GM12864 (cell line): ENCODE measurements at regions not wholly inside any gene's neighbourhood (a gene's known extent, or its start where the extent isn't known, plus 50 kb on each side); places are given as distances from the start of the nearest gene placed in this dataset.

ENCODE experiments used
- DNase-seq: peaks from one replicate; pipeline ENCODE4 v3.0.0-alpha.2; 2011; ENCODE audit warnings: low read depth
- H3K4me3 ChIP-seq: 2 replicates; pipeline ENCODE4 v1.5.1; 2011; ENCODE audit warnings: mild to moderate bottlenecking, low read depth, low read length, control low read depth
- TF ChIP-seq, protein P1 (sequence below): IDR thresholded peaks from 2 replicates; pipeline ENCODE4 v1.5.1; 2011; ENCODE audit warnings: low read depth, mild to moderate bottlenecking, moderate library complexity, low read length, control low read depth, inconsistent platforms; ENCODE audit errors: missing control alignments

- TF ChIP-seq, protein P1, sequence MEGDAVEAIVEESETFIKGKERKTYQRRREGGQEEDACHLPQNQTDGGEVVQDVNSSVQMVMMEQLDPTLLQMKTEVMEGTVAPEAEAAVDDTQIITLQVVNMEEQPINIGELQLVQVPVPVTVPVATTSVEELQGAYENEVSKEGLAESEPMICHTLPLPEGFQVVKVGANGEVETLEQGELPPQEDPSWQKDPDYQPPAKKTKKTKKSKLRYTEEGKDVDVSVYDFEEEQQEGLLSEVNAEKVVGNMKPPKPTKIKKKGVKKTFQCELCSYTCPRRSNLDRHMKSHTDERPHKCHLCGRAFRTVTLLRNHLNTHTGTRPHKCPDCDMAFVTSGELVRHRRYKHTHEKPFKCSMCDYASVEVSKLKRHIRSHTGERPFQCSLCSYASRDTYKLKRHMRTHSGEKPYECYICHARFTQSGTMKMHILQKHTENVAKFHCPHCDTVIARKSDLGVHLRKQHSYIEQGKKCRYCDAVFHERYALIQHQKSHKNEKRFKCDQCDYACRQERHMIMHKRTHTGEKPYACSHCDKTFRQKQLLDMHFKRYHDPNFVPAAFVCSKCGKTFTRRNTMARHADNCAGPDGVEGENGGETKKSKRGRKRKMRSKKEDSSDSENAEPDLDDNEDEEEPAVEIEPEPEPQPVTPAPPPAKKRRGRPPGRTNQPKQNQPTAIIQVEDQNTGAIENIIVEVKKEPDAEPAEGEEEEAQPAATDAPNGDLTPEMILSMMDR: no peak
- no peak for DNase-seq
- H3K4me3 ChIP-seq: no peak overlapping the region
Observed at GRCh38 chr15:46121441-46121840, 486.6 kb downstream of the SQOR start.

DNA sequence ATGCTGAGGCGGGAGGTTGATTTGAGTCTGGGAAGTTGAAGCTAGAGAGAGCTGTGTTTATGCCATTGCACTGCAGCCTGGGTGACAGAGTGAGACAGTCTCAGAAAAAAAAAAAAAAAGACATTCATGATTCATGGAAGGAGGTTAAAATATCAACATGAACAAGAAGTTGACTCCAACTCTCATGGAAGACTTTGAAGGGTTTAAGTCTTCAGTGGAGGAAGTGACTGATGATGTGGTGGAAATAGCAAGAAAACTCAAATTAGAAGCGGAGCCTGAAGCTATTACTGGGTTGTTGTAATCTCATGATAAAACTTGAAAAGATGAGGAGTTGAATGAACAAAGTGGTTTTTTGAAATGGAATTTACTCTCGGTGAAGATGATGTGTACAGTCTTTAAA is 491.8 kb downstream of the SQOR start:
- DNase-seq: no peak
- H3K4me3 ChIP-seq: no peak overlapping the region
- TF ChIP-seq, protein P1: no peak

DNA sequence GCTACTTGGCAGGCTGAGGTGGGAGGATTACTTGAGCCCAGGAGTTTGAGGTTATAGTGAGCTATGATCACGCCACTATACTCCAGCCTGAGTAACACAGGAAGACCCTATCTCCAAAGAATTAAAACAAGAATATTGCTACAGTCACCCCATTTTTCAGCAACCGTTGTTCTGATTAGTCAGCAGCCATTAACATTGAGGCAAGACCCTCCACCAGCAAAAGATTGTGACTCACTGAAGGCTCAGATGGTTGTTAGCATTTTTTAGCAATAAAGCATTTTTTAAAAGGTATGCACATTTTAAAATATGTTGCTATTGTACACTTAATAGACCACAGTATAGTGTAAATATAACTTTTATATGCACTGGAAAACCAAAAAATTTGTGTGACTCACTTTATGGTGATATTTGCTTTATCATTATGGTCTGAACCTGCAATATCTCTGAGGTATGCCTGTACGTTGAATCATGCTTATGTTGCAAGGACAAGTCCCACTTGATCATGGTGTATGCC is 492.6 kb downstream of the SQOR start:
- TF ChIP-seq, protein P1: no peak
- H3K4me3 ChIP-seq: no peak overlapping the region
- DNase-seq: no peak

GRCh38 chr15:46129145-46129544 is 494.3 kb downstream of the SQOR start:
- TF ChIP-seq, protein P1: no peak
- no peak overlapping the region for H3K4me3 ChIP-seq
- DNase-seq: no peak

DNA sequence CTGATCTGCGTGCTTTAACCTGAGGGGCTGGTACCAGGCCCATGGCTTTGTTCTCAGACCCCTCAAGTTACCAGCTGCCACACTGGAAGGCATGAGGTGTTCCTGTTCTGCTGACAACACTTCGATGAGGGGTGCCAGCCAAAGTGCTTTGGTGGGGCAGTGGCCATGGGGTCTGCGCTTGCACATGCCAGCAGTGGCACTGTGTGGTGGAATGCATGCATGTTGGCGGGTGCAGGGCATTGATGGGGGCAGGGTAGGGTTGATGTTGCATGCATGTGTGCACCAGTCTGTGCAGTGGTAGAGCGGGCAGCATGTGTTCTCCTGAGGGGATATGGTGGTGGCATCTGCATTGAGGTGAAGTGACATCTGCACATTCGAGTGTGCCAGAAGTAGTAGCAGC is 497.0 kb downstream of the SQOR start:
- DNase-seq: no peak
- TF ChIP-seq, protein P1: no peak
- no peak overlapping the region for H3K4me3 ChIP-seq

- no peak for DNase-seq
- TF ChIP-seq, protein P1: no peak
- no peak overlapping the region for H3K4me3 ChIP-seq
Observed at GRCh38 chr15:46137443-46137842, 502.6 kb downstream of the SQOR start.

DNA sequence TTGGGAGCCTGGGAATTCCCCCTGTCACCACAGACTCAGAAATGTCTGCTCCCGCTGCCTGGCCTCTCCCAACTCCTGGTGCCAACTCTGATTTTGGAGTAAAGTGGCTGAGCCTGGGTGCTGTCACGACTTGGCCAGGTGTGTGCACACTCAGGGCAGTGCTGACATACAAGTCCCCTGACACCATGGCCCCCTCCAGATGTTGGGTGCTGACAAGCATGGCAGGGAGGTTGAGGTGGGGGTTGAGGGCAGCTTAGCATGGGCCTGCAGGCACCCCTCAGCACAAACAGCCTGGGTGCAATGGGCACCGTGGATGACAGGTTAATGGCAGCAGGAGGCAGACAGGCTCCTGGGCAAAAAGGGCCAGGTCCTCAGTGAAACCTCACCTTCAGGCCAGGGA is 511.2 kb downstream of the SQOR start:
- H3K4me3 ChIP-seq: no peak overlapping the region
- DNase-seq: no peak
- TF ChIP-seq, protein P1: no peak
